ENCODE measurements at regions not wholly inside any gene's neighbourhood (a gene's known extent, or its start where the extent isn't known, plus 50 kb on each side); places are given as distances from the start of the nearest gene placed in this dataset.

DNA sequence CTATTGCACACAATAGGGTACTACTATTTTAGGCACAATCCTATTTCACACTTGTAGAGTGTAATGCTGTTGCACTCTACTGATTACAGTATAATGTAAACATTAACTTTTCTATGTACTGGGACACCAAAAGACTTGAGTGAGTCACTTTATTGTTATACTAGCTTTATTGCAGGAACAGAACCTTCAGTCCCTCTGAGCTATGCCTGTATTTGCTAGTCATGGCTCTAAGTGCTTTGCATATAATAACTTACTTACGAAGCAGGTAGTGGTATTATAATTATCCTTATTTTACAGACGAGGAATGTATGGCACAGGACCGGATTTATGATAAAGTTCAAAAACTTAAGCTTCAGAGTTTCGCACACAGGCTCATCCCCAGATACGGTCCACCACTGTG lies 106.6 kb upstream of the SLC6A6 start:
- no peak for DNase-seq
- intact Hi-C loops (cut with DNase I) = no loop called here
- WGBS, 2 donors = 94% methylated on average over 5 of the region's 5 CpGs
- Histone ChIP-seq H3K27ac (no peak overlapping the region), H3K36me3 (no peaks in the 10 kb centered on the region), H3K27me3 (no peaks in the 10 kb centered on the region), H3K4me3 (replicated peaks in 1 of 3) (no peak overlapping the region), H3K4me1 (peaks cover 8 to 21% of the 10 kb centered on the region in 2 donors), H3K9me3 (no peaks in the 10 kb centered on the region)
- TF ChIP-seq, protein P1, sequence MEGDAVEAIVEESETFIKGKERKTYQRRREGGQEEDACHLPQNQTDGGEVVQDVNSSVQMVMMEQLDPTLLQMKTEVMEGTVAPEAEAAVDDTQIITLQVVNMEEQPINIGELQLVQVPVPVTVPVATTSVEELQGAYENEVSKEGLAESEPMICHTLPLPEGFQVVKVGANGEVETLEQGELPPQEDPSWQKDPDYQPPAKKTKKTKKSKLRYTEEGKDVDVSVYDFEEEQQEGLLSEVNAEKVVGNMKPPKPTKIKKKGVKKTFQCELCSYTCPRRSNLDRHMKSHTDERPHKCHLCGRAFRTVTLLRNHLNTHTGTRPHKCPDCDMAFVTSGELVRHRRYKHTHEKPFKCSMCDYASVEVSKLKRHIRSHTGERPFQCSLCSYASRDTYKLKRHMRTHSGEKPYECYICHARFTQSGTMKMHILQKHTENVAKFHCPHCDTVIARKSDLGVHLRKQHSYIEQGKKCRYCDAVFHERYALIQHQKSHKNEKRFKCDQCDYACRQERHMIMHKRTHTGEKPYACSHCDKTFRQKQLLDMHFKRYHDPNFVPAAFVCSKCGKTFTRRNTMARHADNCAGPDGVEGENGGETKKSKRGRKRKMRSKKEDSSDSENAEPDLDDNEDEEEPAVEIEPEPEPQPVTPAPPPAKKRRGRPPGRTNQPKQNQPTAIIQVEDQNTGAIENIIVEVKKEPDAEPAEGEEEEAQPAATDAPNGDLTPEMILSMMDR (IDR thresholded peaks at IDR 0.05) = no peak
- no peak for TF ChIP-seq POLR2A (IDR thresholded peaks at IDR 0.05)

DNA sequence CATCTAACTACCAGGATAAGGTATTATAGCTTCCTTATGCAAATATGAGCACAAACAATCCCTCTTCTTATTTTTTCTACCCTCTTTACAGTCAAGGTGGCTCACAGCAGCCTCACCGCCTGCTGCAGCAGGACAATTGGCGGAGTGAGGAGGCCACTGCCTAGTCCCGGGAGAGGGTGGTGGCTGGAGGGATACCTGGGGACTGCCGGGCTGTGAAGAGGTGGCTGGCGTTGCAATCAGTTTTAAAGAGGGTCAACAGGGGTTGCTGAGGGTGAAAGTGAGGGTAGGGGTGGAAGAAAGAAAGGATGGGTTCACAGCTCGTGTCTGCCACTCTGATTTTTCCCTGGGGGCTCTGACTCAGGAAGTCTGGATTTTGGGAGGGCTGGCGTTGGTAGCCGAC lies 105.1 kb upstream of the SLC6A6 start:
- no peaks in the 10 kb centered on the region for H3K27me3 ChIP-seq
- TF ChIP-seq, protein P1 (IDR thresholded peaks at IDR 0.05) = no peak
- no peak for TF ChIP-seq POLR2A (IDR thresholded peaks at IDR 0.05)
- H3K36me3 ChIP-seq = no peaks in the 10 kb centered on the region
- intact Hi-C loops (cut with DNase I) = no loop called here
- H3K4me3 ChIP-seq (replicated peaks in 1 of 3) = no peak overlapping the region
- 33 to 37% methylated on average over 8 of the region's 8 CpGs for WGBS, 2 donors
- no peak overlapping the region for H3K27ac ChIP-seq
- H3K9me3 ChIP-seq = no peaks in the 10 kb centered on the region
- peak; percentile 54 to 59 for DNase-seq
- peaks cover 7 to 15% of the 10 kb centered on the region in 2 donors for H3K4me1 ChIP-seq

DNA sequence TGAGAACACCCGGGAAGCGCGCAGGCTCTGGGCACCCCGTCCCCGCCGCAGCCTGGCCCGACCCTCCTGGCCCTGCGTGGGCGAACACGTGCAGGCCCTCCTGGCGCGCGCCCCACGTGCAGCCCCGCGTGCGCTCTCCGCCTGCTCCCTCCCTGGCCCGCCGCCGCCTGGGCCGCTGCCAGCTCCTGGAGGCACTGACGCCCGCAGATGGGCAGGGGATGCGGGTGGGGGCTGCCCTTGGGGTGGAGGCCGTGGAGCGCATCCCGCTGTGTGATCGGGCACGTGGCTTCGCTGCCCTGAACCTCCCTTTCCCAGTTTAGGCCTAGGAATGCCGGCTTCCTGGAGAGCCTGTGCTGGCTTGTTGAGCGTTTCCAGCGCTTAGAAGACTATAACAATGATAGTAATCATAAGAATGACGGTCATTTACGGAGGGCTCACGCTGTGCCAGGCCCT lies 104.6 kb upstream of the SLC6A6 start:
- Histone ChIP-seq H3K9me3 (no peaks in the 10 kb centered on the region), H3K4me1 (peaks cover 7 to 15% of the 10 kb centered on the region in 2 donors), H3K27me3 (no peaks in the 10 kb centered on the region), H3K27ac (no peak overlapping the region), H3K36me3 (no peaks in the 10 kb centered on the region), H3K4me3 (replicated peaks in 1 of 3) (no peak overlapping the region)
- WGBS, 2 donors = 32 to 36% methylated on average over 6 to 14 of the region's 37 CpGs
- peak; percentile 83 to 86 for DNase-seq
- TF ChIP-seq, protein P1 (IDR thresholded peaks at IDR 0.05) = no peak
- TF ChIP-seq POLR2A (IDR thresholded peaks at IDR 0.05) = no peak
- intact Hi-C loops (cut with DNase I) = no loop called here

DNA sequence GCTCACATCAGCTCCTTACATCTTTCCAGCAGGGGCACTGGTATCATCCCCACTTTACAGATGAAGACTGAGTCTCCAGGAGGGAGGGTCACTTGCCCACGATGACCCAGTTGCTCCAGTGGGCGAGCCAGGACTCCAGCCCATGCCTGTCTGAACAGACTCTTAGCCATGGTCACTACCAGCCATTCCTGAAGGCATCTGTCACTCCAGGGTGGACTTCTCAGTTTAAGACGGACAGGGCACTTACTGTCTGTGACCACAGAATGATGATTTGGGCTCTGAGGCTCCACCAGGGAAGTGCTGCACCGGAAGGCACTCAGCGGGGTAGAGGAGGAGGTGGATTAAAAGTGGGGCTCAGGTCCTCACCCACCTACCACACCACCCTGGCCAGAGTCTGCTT lies 104.0 kb upstream of the SLC6A6 start:
- intact Hi-C loops (cut with DNase I) = no loop called here
- H3K4me1 ChIP-seq = peaks cover 7 to 15% of the 10 kb centered on the region in 2 donors
- H3K27ac ChIP-seq = no peak overlapping the region
- H3K4me3 ChIP-seq (replicated peaks in 1 of 3) = no peak overlapping the region
- TF ChIP-seq, protein P1 (IDR thresholded peaks at IDR 0.05) = no peak
- 78 to 100% methylated on average over 5 of the region's 5 CpGs for WGBS, 2 donors
- no peaks in the 10 kb centered on the region for H3K36me3 ChIP-seq
- DNase-seq = no peak
- no peaks in the 10 kb centered on the region for H3K9me3 ChIP-seq
- no peaks in the 10 kb centered on the region for H3K27me3 ChIP-seq

DNA sequence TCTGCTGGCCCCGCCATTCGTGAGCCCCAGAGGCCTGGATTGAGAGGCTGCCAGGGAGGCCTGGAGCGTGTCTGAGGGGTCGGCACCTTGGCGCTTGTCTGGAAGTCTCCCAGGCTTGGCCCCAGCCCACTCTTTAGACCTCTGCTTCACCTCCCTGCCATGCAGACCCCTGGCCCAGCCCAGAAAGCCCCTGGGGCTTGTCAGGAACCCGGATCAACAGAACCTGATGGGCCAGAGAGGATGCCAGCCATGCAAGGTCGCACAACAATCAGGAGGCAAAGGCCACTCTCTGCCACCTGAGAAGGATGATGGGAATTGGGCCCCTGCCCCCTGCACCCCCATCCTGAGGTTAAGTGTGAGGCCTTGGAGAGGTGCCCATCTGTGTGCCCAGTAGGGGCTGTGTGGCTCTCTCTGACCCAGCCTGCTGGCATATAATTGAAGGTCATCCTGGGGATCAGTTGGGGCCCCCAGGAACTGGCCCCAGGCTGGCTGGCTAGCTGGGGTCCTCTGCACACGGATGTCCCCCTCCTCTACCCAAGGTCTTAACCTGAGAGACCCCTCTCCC lies 103.3 kb upstream of the SLC6A6 start:
- Histone ChIP-seq H3K27ac (no peak overlapping the region), H3K27me3 (no peaks in the 10 kb centered on the region), H3K4me3 (replicated peaks in 1 of 3) (no peak overlapping the region), H3K4me1 (peaks cover 7 to 15% of the 10 kb centered on the region in 2 donors), H3K36me3 (no peaks in the 10 kb centered on the region), H3K9me3 (no peaks in the 10 kb centered on the region)
- TF ChIP-seq, protein P1 (IDR thresholded peaks at IDR 0.05) = no peak
- no peak for TF ChIP-seq POLR2A (IDR thresholded peaks at IDR 0.05)
- no peak for DNase-seq
- WGBS, 2 donors = 87 to 90% methylated on average over 5 to 8 of the region's 8 CpGs
- intact Hi-C loops (cut with DNase I) = no loop called here

Measured in thyroid gland (tissue), 4 donors.